ENCODE measurements at regions not wholly inside any gene's neighbourhood (a gene's known extent, or its start where the extent isn't known, plus 50 kb on each side); places are given as distances from the start of the nearest gene placed in this dataset.

GRCh38 chr3:127404221-127405009 is 116.6 kb upstream of the PRR20G start:
- TF ChIP-seq CTCF (IDR thresholded peaks at IDR 0.05), result no peak

GRCh38 chr3:127403795-127404194 is 115.9 kb upstream of the PRR20G start:
- no peak for TF ChIP-seq CTCF (IDR thresholded peaks at IDR 0.05)
- Histone ChIP-seq H3K4me1 (no peaks in the 10 kb centered on the region), H3K9me3 (no peaks in the 10 kb centered on the region), H3K4me3 (no peak overlapping the region), H3K36me3 (no peaks in the 10 kb centered on the region), H3K27me3 (peaks cover 0 to 40% (median 14%) of the 10 kb centered on the region in 7 donors), H3K27ac (no peak overlapping the region)
- ATAC-seq, result no peak
- intact Hi-C loops (cut with DNase I), result no loop called here
- 87 to 92% methylated on average over 2 of the region's 2 CpGs for WGBS, 2 donors
- DNase-seq, result no peak

More at GRCh38 chr3:127404221-127405009, 116.6 kb upstream of the PRR20G start:
- WGBS, 2 donors, result 47 to 55% methylated on average over 8 of the region's 8 CpGs
- intact Hi-C loops (cut with DNase I), result no loop called here
- no peak for DNase-seq
- ATAC-seq, result no peak
- Histone ChIP-seq H3K9me3 (no peaks in the 10 kb centered on the region), H3K27ac (no peak overlapping the region), H3K36me3 (no peaks in the 10 kb centered on the region), H3K4me1 (no peaks in the 10 kb centered on the region), H3K4me3 (no peak overlapping the region), H3K27me3 (peaks cover 0 to 46% (median 14%) of the 10 kb centered on the region in 7 donors)

- DNase-seq, result no peak
- Histone ChIP-seq H3K27me3 (peaks cover 0 to 47% (median 26%) of the 10 kb centered on the region in 7 donors), H3K9me3 (no peaks in the 10 kb centered on the region), H3K4me1 (no peaks in the 10 kb centered on the region), H3K36me3 (no peaks in the 10 kb centered on the region), H3K27ac (no peak overlapping the region), H3K4me3 (no peak overlapping the region)
- no peak for ATAC-seq
- no peak for TF ChIP-seq CTCF (IDR thresholded peaks at IDR 0.05)
- intact Hi-C loops (cut with DNase I), result no loop called here
Measured at GRCh38 chr3:127399154-127399553, 111.3 kb upstream of the PRR20G start.

GRCh38 chr3:127396473-127396872 is 108.6 kb upstream of the PRR20G start:
- 9 to 10% methylated on average over 8 of the region's 8 CpGs for WGBS, 2 donors
- intact Hi-C loops (cut with DNase I), result no loop called here
- peaks cover 0 to 66% (median 46%) of the 10 kb centered on the region in 7 donors for H3K27me3 ChIP-seq
- H3K9me3 ChIP-seq, result no peaks in the 10 kb centered on the region
- no peak overlapping the region for H3K27ac ChIP-seq
- no peak for TF ChIP-seq CTCF (IDR thresholded peaks at IDR 0.05)
- no peak for ATAC-seq
- no peaks in the 10 kb centered on the region for H3K36me3 ChIP-seq
- no peak overlapping the region for H3K4me3 ChIP-seq
- no peaks in the 10 kb centered on the region for H3K4me1 ChIP-seq
- no peak for DNase-seq
